Liver (tissue), 3 donors: ENCODE measurements at regions not wholly inside any gene's neighbourhood (a gene's known extent, or its start where the extent isn't known, plus 50 kb on each side); places are given as distances from the start of the nearest gene placed in this dataset.

ENCODE experiments used
- ATF3 ChIP-seq: IDR thresholded peaks from 2 replicates; pipeline ENCODE4 v1.6.1; 2016; ENCODE audit warnings: antibody characterized with exemption
- EGR1 ChIP-seq, 2 donors: IDR thresholded peaks; 2 replicates each; pipeline ENCODE4 v1.6.1; 2016 to 2018; ENCODE audit warnings: antibody characterized with exemption in 2 of 2, low read depth in 2 of 2
- FOXA1 ChIP-seq: IDR thresholded peaks from 2 replicates; pipeline ENCODE4 v1.6.1; 2016; ENCODE audit warnings: antibody characterized with exemption
- GABPA ChIP-seq, 2 donors: IDR thresholded peaks in 1 of 2; conservative IDR thresholded peaks in 1 of 2; 2 replicates each; pipeline ENCODE4 v1.6.1; 2016; ENCODE audit warnings: antibody characterized with exemption in 2 of 2, mild to moderate bottlenecking in 1 of 2, moderate library complexity in 1 of 2
- JUND ChIP-seq, 2 donors: IDR thresholded peaks; 2 replicates each; pipeline ENCODE4 v1.6.1; 2016; ENCODE audit warnings: antibody characterized with exemption in 2 of 2
- MAX ChIP-seq: IDR thresholded peaks from 2 replicates; pipeline ENCODE4 v1.6.1; 2016; ENCODE audit warnings: antibody characterized with exemption
- RAD21 ChIP-seq, 2 donors: IDR thresholded peaks; 2 replicates each; pipeline ENCODE4 v1.6.1; 2016; ENCODE audit warnings: antibody characterized with exemption in 2 of 2, mild to moderate bottlenecking in 2 of 2
- RXRA ChIP-seq, 2 donors: IDR thresholded peaks; 2 replicates each; pipeline ENCODE4 v1.6.1; 2017 to 2018; ENCODE audit warnings: antibody characterized with exemption in 2 of 2, mild to moderate bottlenecking in 1 of 2
- SP1 ChIP-seq: IDR thresholded peaks from 2 replicates; pipeline ENCODE4 v1.6.1; 2018; ENCODE audit warnings: antibody characterized with exemption, mild to moderate bottlenecking
- YY1 ChIP-seq: IDR thresholded peaks from 2 replicates; pipeline ENCODE4 v1.6.1; 2016; ENCODE audit warnings: antibody characterized with exemption, mild to moderate bottlenecking
- ZBTB33 ChIP-seq: IDR thresholded peaks from 2 replicates; pipeline ENCODE4 v1.6.1; 2016; ENCODE audit warnings: antibody characterized with exemption
- TF ChIP-seq, protein P1 (sequence below): fragments of 150-350 bp; IDR thresholded peaks from 2 replicates; pipeline ENCODE4 v1.5.1; 2017; ENCODE audit warnings: improper control_type of control experiment, low read depth, low read length; ENCODE audit not compliant: missing input control
- TF ChIP-seq, protein P2 (sequence below): IDR thresholded peaks from 2 replicates; pipeline ENCODE4 v1.6.1; 2016; ENCODE audit warnings: antibody characterized with exemption, mild to moderate bottlenecking
- donor health status: healthy.
- donor health status: healthy.

DNA sequence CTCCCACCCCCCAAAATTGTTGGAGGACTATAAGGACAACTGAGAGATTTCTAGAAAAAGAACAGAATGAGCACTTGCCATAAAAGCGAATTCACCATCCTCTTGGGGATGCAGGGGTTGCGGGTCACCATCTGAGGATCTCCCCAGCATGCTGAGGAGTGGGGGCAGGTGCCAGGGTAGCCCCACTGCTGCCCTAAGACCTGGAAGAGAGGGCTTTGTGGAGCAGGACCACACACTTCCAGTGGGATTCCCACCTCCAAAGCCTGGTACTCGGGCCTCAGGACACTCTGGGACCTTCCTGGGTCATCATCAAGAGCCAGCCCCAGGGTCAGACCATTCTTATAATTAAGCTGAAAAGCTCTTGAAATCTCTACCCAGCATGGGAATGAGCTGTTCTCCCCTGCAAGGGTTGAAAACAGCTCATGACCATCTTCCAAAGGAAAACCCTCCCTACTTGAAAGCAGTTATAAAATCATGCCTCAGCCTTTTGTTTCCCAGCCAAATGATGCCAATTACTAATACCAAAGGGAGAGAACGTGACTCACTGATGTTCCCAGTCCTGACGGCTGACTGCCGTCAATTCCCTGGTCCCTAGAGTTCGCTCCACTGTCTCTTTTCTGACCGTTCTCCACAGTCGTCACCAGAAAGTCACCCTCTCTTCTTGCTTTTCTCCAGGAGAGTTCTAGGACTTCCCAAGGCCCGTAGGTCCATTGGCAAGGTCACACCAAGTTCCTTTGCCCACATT, 76.8 kb upstream of the CREB3L1 start:
- TF ChIP-seq, protein P1, sequence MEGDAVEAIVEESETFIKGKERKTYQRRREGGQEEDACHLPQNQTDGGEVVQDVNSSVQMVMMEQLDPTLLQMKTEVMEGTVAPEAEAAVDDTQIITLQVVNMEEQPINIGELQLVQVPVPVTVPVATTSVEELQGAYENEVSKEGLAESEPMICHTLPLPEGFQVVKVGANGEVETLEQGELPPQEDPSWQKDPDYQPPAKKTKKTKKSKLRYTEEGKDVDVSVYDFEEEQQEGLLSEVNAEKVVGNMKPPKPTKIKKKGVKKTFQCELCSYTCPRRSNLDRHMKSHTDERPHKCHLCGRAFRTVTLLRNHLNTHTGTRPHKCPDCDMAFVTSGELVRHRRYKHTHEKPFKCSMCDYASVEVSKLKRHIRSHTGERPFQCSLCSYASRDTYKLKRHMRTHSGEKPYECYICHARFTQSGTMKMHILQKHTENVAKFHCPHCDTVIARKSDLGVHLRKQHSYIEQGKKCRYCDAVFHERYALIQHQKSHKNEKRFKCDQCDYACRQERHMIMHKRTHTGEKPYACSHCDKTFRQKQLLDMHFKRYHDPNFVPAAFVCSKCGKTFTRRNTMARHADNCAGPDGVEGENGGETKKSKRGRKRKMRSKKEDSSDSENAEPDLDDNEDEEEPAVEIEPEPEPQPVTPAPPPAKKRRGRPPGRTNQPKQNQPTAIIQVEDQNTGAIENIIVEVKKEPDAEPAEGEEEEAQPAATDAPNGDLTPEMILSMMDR = no peak
- TF ChIP-seq, protein P2, sequence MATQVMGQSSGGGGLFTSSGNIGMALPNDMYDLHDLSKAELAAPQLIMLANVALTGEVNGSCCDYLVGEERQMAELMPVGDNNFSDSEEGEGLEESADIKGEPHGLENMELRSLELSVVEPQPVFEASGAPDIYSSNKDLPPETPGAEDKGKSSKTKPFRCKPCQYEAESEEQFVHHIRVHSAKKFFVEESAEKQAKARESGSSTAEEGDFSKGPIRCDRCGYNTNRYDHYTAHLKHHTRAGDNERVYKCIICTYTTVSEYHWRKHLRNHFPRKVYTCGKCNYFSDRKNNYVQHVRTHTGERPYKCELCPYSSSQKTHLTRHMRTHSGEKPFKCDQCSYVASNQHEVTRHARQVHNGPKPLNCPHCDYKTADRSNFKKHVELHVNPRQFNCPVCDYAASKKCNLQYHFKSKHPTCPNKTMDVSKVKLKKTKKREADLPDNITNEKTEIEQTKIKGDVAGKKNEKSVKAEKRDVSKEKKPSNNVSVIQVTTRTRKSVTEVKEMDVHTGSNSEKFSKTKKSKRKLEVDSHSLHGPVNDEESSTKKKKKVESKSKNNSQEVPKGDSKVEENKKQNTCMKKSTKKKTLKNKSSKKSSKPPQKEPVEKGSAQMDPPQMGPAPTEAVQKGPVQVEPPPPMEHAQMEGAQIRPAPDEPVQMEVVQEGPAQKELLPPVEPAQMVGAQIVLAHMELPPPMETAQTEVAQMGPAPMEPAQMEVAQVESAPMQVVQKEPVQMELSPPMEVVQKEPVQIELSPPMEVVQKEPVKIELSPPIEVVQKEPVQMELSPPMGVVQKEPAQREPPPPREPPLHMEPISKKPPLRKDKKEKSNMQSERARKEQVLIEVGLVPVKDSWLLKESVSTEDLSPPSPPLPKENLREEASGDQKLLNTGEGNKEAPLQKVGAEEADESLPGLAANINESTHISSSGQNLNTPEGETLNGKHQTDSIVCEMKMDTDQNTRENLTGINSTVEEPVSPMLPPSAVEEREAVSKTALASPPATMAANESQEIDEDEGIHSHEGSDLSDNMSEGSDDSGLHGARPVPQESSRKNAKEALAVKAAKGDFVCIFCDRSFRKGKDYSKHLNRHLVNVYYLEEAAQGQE = no peak
- TF ChIP-seq GABPA (IDR thresholded peaks at IDR 0.05 in 1 of 2, conservative IDR thresholded peaks at IDR 0.05 in 1 of 2) = no peak
- no peak for TF ChIP-seq JUND (IDR thresholded peaks at IDR 0.05)
- TF ChIP-seq FOXA1 = no peak
- no peak for TF ChIP-seq ATF3
- no peak for TF ChIP-seq RAD21 (IDR thresholded peaks at IDR 0.05)
- TF ChIP-seq RXRA (IDR thresholded peaks at IDR 0.05) = no peak
- TF ChIP-seq EGR1 (IDR thresholded peaks at IDR 0.05; ENCODE audit: low read depth in 2 of 2) = no peak
- no peak for TF ChIP-seq SP1
- TF ChIP-seq ZBTB33 = no peak
- TF ChIP-seq YY1 = no peak
- no peak for TF ChIP-seq MAX
